CD4-positive, alpha-beta T cell (primary cell): ENCODE measurements at regions not wholly inside any gene's neighbourhood (a gene's known extent, or its start where the extent isn't known, plus 50 kb on each side); places are given as distances from the start of the nearest gene placed in this dataset.

Source experiments
- ATAC-seq: fragments of 200-7000 bp; cut with Tn5 transposase; one replicate; pipeline ENCODE4 v1.10.0; 2022; ENCODE audit warnings: mild to moderate bottlenecking; ENCODE audit not compliant: poor library complexity
- CTCF ChIA-PET: fragments of 350-600 bp; sonication (Branson Sonifier 250); formaldehyde crosslinking; loops from one replicate; lab custom pipeline; 2021; ENCODE audit warnings: antibody characterized with exemption, inconsistent platforms; lab: Charles Lee
- POLR2A ChIA-PET: fragments of 350-600 bp; sonication (Branson Sonifier 250); formaldehyde crosslinking; loops from one replicate; lab custom pipeline; 2021; ENCODE audit warnings: antibody characterized with exemption, inconsistent platforms; lab: Charles Lee
- DNase-seq, 14 experiments: peaks; one replicate each; pipeline ENCODE4 v3.0.0-alpha.2; 2013 to 2020; ENCODE audit warnings: mixed read lengths in 2 of 14
- H3K27ac ChIP-seq, 2 donors: one replicate each; pipeline versions ENCODE4 v1.5.1 to v1.7.0; 2013; ENCODE audit warnings: low read length in 2 of 2, low read depth in 1 of 2, mild to moderate bottlenecking in 1 of 2
- H3K27me3 ChIP-seq, 2 experiments: 1 replicate in 1 of 2; 2 replicates in 1 of 2; pipeline versions ENCODE4 v1.6.1 to v1.7.0; 2013; ENCODE audit warnings: low read length in 2 of 2, control low read depth in 1 of 2, mild to moderate bottlenecking in 1 of 2, moderate library complexity in 1 of 2; ENCODE audit not compliant: insufficient read depth in 2 of 2, control insufficient read depth in 1 of 2
- H3K36me3 ChIP-seq: one replicate; pipeline ENCODE4 v1.6.1; 2013; ENCODE audit warnings: low read length, control low read depth; ENCODE audit not compliant: insufficient read depth
- H3K4me1 ChIP-seq: one replicate; pipeline ENCODE4 v1.6.1; 2013; ENCODE audit warnings: low read length, control low read depth; ENCODE audit not compliant: insufficient read depth
- H3K4me3 ChIP-seq: one replicate; pipeline ENCODE4 v1.5.1; 2013; ENCODE audit warnings: mild to moderate bottlenecking, low read length, moderate library complexity
- H3K9me3 ChIP-seq, 2 experiments: 1 replicate in 1 of 2; 2 replicates in 1 of 2; pipeline versions ENCODE4 v1.6.1 to v1.7.0; 2013; ENCODE audit warnings: low read length in 2 of 2, mild to moderate bottlenecking in 2 of 2, control low read depth in 1 of 2, moderate library complexity in 1 of 2; ENCODE audit not compliant: control insufficient read depth in 1 of 2, insufficient read depth in 1 of 2
- H3K27ac Mint-ChIP-seq: one replicate; pipeline ENCODE4 v1.8.0; 2020; ENCODE audit warnings: mixed read lengths
- H3K27me3 Mint-ChIP-seq: one replicate; pipeline ENCODE4 v1.8.0; 2021; ENCODE audit warnings: mixed read lengths
- H3K36me3 Mint-ChIP-seq: one replicate; pipeline ENCODE4 v1.8.0; 2021; ENCODE audit warnings: low read depth, mixed read lengths
- H3K4me1 Mint-ChIP-seq: one replicate; pipeline ENCODE4 v1.8.0; 2021; ENCODE audit warnings: low read depth, mixed read lengths
- H3K4me3 Mint-ChIP-seq: one replicate; pipeline ENCODE4 v1.8.0; 2020; ENCODE audit warnings: mild to moderate bottlenecking, mixed read lengths
- H3K9me3 Mint-ChIP-seq: one replicate; pipeline ENCODE4 v1.8.0; 2020; ENCODE audit warnings: mixed read lengths
- intact Hi-C, 2 experiments: fragments of 100-400 bp; cut with DNase I in 1 of 2; cut with micrococcal nuclease in 1 of 2; formaldehyde crosslinking; loops; one replicate each; pipeline versions ENCODE4 v1.15.1 to v1.9.0; 2023 to 2025; cut with DNase I, micrococcal nuclease
- TF ChIP-seq, protein P1 (sequence below): fragments of 200-600 bp; IDR thresholded peaks from one replicate; pipeline ENCODE4 v1.8.0; 2022; ENCODE audit warnings: antibody characterized with exemption, mild to moderate bottlenecking

DNA sequence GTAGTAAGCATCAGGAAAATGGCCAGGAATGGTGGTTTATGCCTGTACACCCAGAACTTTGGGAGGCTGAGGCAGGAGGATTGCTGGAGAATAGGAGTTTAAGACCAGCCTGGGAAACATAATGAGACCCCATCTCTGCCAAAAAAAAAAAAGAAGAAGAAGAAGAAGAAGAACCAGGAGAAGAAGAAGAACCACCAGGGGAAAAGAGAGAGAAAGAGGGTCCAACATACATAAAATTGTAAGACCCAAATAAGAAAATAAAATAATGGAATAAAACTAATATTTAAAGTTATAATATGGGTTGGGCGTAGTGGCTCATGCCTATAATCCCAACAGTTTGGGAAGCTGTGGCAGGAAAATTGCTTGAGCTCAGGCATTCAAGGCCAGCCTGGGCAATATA lies 408.4 kb downstream of the ZFHX3 start:
- Mint-ChIP-seq H3K27me3 (no peaks in the 10 kb centered on the region), H3K4me3 (no peak overlapping the region), H3K36me3 (peaks cover 10% of the 10 kb centered on the region), H3K9me3 (peaks cover 4% of the 10 kb centered on the region), H3K27ac (no peak overlapping the region), H3K4me1 (no peaks in the 10 kb centered on the region)
- peaks cover 0 to 15% of the 10 kb centered on the region in 2 experiments for H3K9me3 ChIP-seq
- DNase-seq (no peak), ATAC-seq (no peak)
- TF ChIP-seq, protein P1, sequence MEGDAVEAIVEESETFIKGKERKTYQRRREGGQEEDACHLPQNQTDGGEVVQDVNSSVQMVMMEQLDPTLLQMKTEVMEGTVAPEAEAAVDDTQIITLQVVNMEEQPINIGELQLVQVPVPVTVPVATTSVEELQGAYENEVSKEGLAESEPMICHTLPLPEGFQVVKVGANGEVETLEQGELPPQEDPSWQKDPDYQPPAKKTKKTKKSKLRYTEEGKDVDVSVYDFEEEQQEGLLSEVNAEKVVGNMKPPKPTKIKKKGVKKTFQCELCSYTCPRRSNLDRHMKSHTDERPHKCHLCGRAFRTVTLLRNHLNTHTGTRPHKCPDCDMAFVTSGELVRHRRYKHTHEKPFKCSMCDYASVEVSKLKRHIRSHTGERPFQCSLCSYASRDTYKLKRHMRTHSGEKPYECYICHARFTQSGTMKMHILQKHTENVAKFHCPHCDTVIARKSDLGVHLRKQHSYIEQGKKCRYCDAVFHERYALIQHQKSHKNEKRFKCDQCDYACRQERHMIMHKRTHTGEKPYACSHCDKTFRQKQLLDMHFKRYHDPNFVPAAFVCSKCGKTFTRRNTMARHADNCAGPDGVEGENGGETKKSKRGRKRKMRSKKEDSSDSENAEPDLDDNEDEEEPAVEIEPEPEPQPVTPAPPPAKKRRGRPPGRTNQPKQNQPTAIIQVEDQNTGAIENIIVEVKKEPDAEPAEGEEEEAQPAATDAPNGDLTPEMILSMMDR, result no peak
- intact Hi-C loops, result no loop called here
- ChIA-PET CTCF (no interaction called here), POLR2A (no interaction called here)
- H3K4me3 ChIP-seq, result no peak overlapping the region
- no peaks in the 10 kb centered on the region for H3K36me3 ChIP-seq
- H3K27ac ChIP-seq, result no peak overlapping the region
- H3K27me3 ChIP-seq, result no peaks in the 10 kb centered on the region
- H3K4me1 ChIP-seq, result no peaks in the 10 kb centered on the region

DNA sequence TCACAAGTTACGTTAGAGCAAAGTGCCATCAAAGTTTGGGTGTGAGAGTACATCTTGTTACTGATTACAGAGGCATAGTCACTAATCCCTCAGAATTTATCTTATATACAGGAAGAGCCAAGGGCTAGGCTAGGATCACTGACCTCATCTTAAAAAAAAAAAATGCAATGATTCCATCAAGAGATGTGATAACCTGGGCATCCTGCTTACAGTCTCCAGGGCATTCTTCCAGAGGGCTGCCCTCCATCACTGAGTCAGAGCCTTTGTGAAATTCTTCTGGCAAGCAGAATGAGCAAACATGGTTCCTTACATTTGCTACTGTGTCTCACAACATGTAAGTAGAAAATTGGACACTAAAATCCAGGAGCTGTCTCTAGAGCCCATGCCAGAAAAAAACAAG lies 410.6 kb downstream of the ZFHX3 start:
- ChIA-PET CTCF (no interaction called here), POLR2A (no interaction called here)
- Mint-ChIP-seq H3K36me3 (peaks cover 10% of the 10 kb centered on the region), H3K27ac (no peak overlapping the region), H3K27me3 (no peaks in the 10 kb centered on the region), H3K9me3 (peaks cover 4% of the 10 kb centered on the region), H3K4me3 (no peak overlapping the region), H3K4me1 (no peaks in the 10 kb centered on the region)
- H3K27ac ChIP-seq, result no peak overlapping the region
- H3K9me3 ChIP-seq, result peaks cover 0 to 13% of the 10 kb centered on the region in 2 experiments
- intact Hi-C loops, result no loop called here
- no peak for DNase-seq
- no peaks in the 10 kb centered on the region for H3K36me3 ChIP-seq
- TF ChIP-seq, protein P1, result no peak
- no peak for ATAC-seq
- H3K4me1 ChIP-seq, result no peaks in the 10 kb centered on the region
- no peaks in the 10 kb centered on the region for H3K27me3 ChIP-seq
- H3K4me3 ChIP-seq, result no peak overlapping the region

DNA sequence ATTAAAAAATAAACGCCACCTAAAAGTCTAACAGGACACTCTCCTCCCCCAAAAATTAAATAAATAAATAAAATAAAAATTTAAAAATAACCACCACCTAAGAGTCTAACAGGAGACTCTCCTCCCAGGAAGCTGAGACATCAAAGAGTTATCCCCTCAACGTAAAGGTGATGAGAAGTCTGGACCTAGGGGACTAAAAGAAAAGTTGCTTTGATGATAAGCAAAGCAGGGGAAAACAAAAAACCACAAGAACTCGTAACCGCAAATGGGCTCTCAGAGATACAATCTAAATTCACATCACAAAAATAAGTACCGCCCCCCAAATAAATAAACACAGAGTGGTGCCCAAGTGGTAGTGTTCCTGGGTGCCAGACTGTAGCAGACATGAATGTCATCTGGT lies 412.2 kb downstream of the ZFHX3 start:
- H3K27ac Mint-ChIP-seq, result no peak overlapping the region
- CTCF ChIA-PET, result no interaction called here

More for the DNA sequence above, 412.2 kb downstream of the ZFHX3 start:
- H3K4me3 Mint-ChIP-seq, result no peak overlapping the region
- Histone ChIP-seq H3K27ac (no peak overlapping the region), H3K4me1 (no peaks in the 10 kb centered on the region), H3K27me3 (no peaks in the 10 kb centered on the region), H3K9me3 (peaks cover 0 to 11% of the 10 kb centered on the region in 2 experiments), H3K36me3 (no peaks in the 10 kb centered on the region), H3K4me3 (no peak overlapping the region)
- DNase-seq (peak in 1 of 14 experiments; percentile 11), ATAC-seq (no peak)
- intact Hi-C loops, result no loop called here
- peaks cover 4% of the 10 kb centered on the region for H3K9me3 Mint-ChIP-seq
- TF ChIP-seq, protein P1, result no peak
- peaks cover 10% of the 10 kb centered on the region for H3K36me3 Mint-ChIP-seq
- no peaks in the 10 kb centered on the region for H3K27me3 Mint-ChIP-seq
- POLR2A ChIA-PET, result no interaction called here
- H3K4me1 Mint-ChIP-seq, result no peaks in the 10 kb centered on the region
